CD4-positive, alpha-beta T cell (primary cell): ENCODE measurements at regions not wholly inside any gene's neighbourhood (a gene's known extent, or its start where the extent isn't known, plus 50 kb on each side); places are given as distances from the start of the nearest gene placed in this dataset.

Experiments
- ATAC-seq: fragments of 200-7000 bp; cut with Tn5 transposase; one replicate; pipeline ENCODE4 v1.10.0; 2022; ENCODE audit warnings: mild to moderate bottlenecking; ENCODE audit not compliant: poor library complexity
- CTCF ChIA-PET: fragments of 350-600 bp; sonication (Branson Sonifier 250); formaldehyde crosslinking; loops from one replicate; lab custom pipeline; 2021; ENCODE audit warnings: antibody characterized with exemption, inconsistent platforms; lab: Charles Lee
- POLR2A ChIA-PET: fragments of 350-600 bp; sonication (Branson Sonifier 250); formaldehyde crosslinking; loops from one replicate; lab custom pipeline; 2021; ENCODE audit warnings: antibody characterized with exemption, inconsistent platforms; lab: Charles Lee
- DNase-seq, 14 experiments: peaks; one replicate each; pipeline ENCODE4 v3.0.0-alpha.2; 2013 to 2020; ENCODE audit warnings: mixed read lengths in 2 of 14
- H3K27ac ChIP-seq, 2 donors: one replicate each; pipeline versions ENCODE4 v1.5.1 to v1.7.0; 2013; ENCODE audit warnings: low read length in 2 of 2, low read depth in 1 of 2, mild to moderate bottlenecking in 1 of 2
- H3K27me3 ChIP-seq, 2 experiments: 1 replicate in 1 of 2; 2 replicates in 1 of 2; pipeline versions ENCODE4 v1.6.1 to v1.7.0; 2013; ENCODE audit warnings: low read length in 2 of 2, control low read depth in 1 of 2, mild to moderate bottlenecking in 1 of 2, moderate library complexity in 1 of 2; ENCODE audit not compliant: insufficient read depth in 2 of 2, control insufficient read depth in 1 of 2
- H3K36me3 ChIP-seq: one replicate; pipeline ENCODE4 v1.6.1; 2013; ENCODE audit warnings: low read length, control low read depth; ENCODE audit not compliant: insufficient read depth
- H3K4me1 ChIP-seq: one replicate; pipeline ENCODE4 v1.6.1; 2013; ENCODE audit warnings: low read length, control low read depth; ENCODE audit not compliant: insufficient read depth
- H3K4me3 ChIP-seq: one replicate; pipeline ENCODE4 v1.5.1; 2013; ENCODE audit warnings: mild to moderate bottlenecking, low read length, moderate library complexity
- H3K9me3 ChIP-seq, 2 experiments: 1 replicate in 1 of 2; 2 replicates in 1 of 2; pipeline versions ENCODE4 v1.6.1 to v1.7.0; 2013; ENCODE audit warnings: low read length in 2 of 2, mild to moderate bottlenecking in 2 of 2, control low read depth in 1 of 2, moderate library complexity in 1 of 2; ENCODE audit not compliant: control insufficient read depth in 1 of 2, insufficient read depth in 1 of 2
- H3K27ac Mint-ChIP-seq: one replicate; pipeline ENCODE4 v1.8.0; 2020; ENCODE audit warnings: mixed read lengths
- H3K27me3 Mint-ChIP-seq: one replicate; pipeline ENCODE4 v1.8.0; 2021; ENCODE audit warnings: mixed read lengths
- H3K36me3 Mint-ChIP-seq: one replicate; pipeline ENCODE4 v1.8.0; 2021; ENCODE audit warnings: low read depth, mixed read lengths
- H3K4me1 Mint-ChIP-seq: one replicate; pipeline ENCODE4 v1.8.0; 2021; ENCODE audit warnings: low read depth, mixed read lengths
- H3K4me3 Mint-ChIP-seq: one replicate; pipeline ENCODE4 v1.8.0; 2020; ENCODE audit warnings: mild to moderate bottlenecking, mixed read lengths
- H3K9me3 Mint-ChIP-seq: one replicate; pipeline ENCODE4 v1.8.0; 2020; ENCODE audit warnings: mixed read lengths
- CTCF ChIP-seq: fragments of 200-600 bp; IDR thresholded peaks from one replicate; pipeline ENCODE4 v1.8.0; 2022; ENCODE audit warnings: antibody characterized with exemption, mild to moderate bottlenecking
- intact Hi-C, 2 experiments: fragments of 100-400 bp; cut with DNase I in 1 of 2; cut with micrococcal nuclease in 1 of 2; formaldehyde crosslinking; loops; one replicate each; pipeline versions ENCODE4 v1.15.1 to v1.9.0; 2023 to 2025; cut with DNase I, micrococcal nuclease

- Histone ChIP-seq H3K4me3 (no peak overlapping the region), H3K36me3 (no peaks in the 10 kb centered on the region), H3K27ac (no peak overlapping the region), H3K4me1 (no peaks in the 10 kb centered on the region), H3K27me3 (no peaks in the 10 kb centered on the region), H3K9me3 (no peaks in the 10 kb centered on the region)
- TF ChIP-seq CTCF, result no peak
- intact Hi-C loops, result no loop called here
- Mint-ChIP-seq H3K36me3 (no peaks in the 10 kb centered on the region), H3K4me1 (no peaks in the 10 kb centered on the region), H3K27ac (no peak overlapping the region), H3K4me3 (no peak overlapping the region), H3K9me3 (no peaks in the 10 kb centered on the region), H3K27me3 (peaks cover 3% of the 10 kb centered on the region)
- ChIA-PET POLR2A (no interaction called here), CTCF (interaction anchor here (1.4 kb wide), 1 partner anchor 22 kb away, joined by 3 read pairs; no protein-coding TSS in a partner anchor)
- no peak for ATAC-seq
- no peak for DNase-seq
These were observed 130.2 kb upstream of the PTGFR start for GRCh38 chr1:78360584-78360983.

- Histone ChIP-seq H3K36me3 (no peaks in the 10 kb centered on the region), H3K27ac (no peak overlapping the region), H3K27me3 (no peaks in the 10 kb centered on the region), H3K4me3 (no peak overlapping the region), H3K9me3 (no peaks in the 10 kb centered on the region), H3K4me1 (no peaks in the 10 kb centered on the region)
- intact Hi-C loops, result no loop called here
- Mint-ChIP-seq H3K27ac (no peak overlapping the region), H3K9me3 (no peaks in the 10 kb centered on the region), H3K4me3 (no peak overlapping the region), H3K36me3 (no peaks in the 10 kb centered on the region), H3K4me1 (no peaks in the 10 kb centered on the region), H3K27me3 (peaks cover 3% of the 10 kb centered on the region)
- CTCF ChIA-PET, result no interaction called here
- DNase-seq, result no peak
- no peak for ATAC-seq
- POLR2A ChIA-PET, result no interaction called here
- TF ChIP-seq CTCF, result no peak
These were observed 123.1 kb upstream of the PTGFR start for GRCh38 chr1:78367700-78368099.

- Histone ChIP-seq H3K27me3 (no peaks in the 10 kb centered on the region), H3K4me3 (no peak overlapping the region), H3K36me3 (no peaks in the 10 kb centered on the region), H3K27ac (no peak overlapping the region), H3K9me3 (no peaks in the 10 kb centered on the region), H3K4me1 (no peaks in the 10 kb centered on the region)
- POLR2A ChIA-PET, result no interaction called here
- H3K36me3 Mint-ChIP-seq, result no peaks in the 10 kb centered on the region
- DNase-seq (no peak), ATAC-seq (no peak)
- H3K27ac Mint-ChIP-seq, result no peak overlapping the region
- peaks cover 3% of the 10 kb centered on the region for H3K27me3 Mint-ChIP-seq
- no peaks in the 10 kb centered on the region for H3K9me3 Mint-ChIP-seq
- H3K4me1 Mint-ChIP-seq, result no peaks in the 10 kb centered on the region
- CTCF ChIA-PET, result no interaction called here
- no peak overlapping the region for H3K4me3 Mint-ChIP-seq
- intact Hi-C loops, result no loop called here
- no peak for TF ChIP-seq CTCF
These were observed 121.2 kb upstream of the PTGFR start for GRCh38 chr1:78369546-78369945.
